ENCODE measurements at regions not wholly inside any gene's neighbourhood (a gene's known extent, or its start where the extent isn't known, plus 50 kb on each side); places are given as distances from the start of the nearest gene placed in this dataset.

- TF ChIP-seq, protein P1, sequence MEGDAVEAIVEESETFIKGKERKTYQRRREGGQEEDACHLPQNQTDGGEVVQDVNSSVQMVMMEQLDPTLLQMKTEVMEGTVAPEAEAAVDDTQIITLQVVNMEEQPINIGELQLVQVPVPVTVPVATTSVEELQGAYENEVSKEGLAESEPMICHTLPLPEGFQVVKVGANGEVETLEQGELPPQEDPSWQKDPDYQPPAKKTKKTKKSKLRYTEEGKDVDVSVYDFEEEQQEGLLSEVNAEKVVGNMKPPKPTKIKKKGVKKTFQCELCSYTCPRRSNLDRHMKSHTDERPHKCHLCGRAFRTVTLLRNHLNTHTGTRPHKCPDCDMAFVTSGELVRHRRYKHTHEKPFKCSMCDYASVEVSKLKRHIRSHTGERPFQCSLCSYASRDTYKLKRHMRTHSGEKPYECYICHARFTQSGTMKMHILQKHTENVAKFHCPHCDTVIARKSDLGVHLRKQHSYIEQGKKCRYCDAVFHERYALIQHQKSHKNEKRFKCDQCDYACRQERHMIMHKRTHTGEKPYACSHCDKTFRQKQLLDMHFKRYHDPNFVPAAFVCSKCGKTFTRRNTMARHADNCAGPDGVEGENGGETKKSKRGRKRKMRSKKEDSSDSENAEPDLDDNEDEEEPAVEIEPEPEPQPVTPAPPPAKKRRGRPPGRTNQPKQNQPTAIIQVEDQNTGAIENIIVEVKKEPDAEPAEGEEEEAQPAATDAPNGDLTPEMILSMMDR (IDR thresholded peaks at IDR 0.05), result no peak
- TF ChIP-seq ZFX (IDR thresholded peaks at IDR 0.05; ENCODE audit: borderline replicate concordance), result no peak
Measured at GRCh38 chr16:87226926-87227295, 90.3 kb downstream of the C16orf95 start.

Measured in 22Rv1 (cell line).